ENCODE measurements at regions not wholly inside any gene's neighbourhood (a gene's known extent, or its start where the extent isn't known, plus 50 kb on each side); places are given as distances from the start of the nearest gene placed in this dataset.
"Not testable (repeated sequence)": the region's sequence is repeated elsewhere in the genome, so short reads cannot be mapped to it uniquely, and the experiment has no call there.

DNA sequence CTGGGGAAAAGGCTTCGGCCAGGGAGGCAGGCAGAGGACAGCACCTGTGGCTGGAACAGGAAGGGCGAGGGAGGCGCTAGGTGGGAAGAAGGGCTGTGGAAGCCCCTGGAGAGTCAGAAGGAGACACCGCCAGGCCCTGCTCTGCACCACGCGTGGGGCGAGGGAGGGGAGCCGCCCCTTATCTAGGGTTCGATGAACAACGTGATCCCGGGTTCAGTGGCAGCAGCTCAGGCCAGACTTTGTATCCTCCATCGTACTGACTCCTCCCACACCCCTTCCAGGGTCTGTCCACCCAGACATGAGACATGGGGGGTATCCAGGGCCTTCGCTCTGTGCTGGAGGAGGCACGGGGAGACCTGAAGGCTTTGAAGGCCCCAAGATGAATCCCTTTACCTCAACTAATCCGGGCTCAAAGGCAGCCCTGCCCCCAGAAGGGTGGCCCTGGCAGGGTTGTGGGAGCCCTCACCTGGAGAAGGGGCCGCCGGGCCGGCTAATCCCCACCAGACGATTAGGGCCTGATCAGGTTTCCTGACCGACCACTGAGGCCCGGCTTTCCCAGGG lies 110.8 kb downstream of the PDGFA start:
- no peak overlapping the region for H3K27ac Mint-ChIP-seq
- no peaks in the 10 kb centered on the region for H3K36me3 Mint-ChIP-seq (ENCODE audit: insufficient read depth)
- H3K4me1 Mint-ChIP-seq (ENCODE audit: low read depth) = peaks cover 14% of the 10 kb centered on the region
- TF ChIP-seq, protein P1, sequence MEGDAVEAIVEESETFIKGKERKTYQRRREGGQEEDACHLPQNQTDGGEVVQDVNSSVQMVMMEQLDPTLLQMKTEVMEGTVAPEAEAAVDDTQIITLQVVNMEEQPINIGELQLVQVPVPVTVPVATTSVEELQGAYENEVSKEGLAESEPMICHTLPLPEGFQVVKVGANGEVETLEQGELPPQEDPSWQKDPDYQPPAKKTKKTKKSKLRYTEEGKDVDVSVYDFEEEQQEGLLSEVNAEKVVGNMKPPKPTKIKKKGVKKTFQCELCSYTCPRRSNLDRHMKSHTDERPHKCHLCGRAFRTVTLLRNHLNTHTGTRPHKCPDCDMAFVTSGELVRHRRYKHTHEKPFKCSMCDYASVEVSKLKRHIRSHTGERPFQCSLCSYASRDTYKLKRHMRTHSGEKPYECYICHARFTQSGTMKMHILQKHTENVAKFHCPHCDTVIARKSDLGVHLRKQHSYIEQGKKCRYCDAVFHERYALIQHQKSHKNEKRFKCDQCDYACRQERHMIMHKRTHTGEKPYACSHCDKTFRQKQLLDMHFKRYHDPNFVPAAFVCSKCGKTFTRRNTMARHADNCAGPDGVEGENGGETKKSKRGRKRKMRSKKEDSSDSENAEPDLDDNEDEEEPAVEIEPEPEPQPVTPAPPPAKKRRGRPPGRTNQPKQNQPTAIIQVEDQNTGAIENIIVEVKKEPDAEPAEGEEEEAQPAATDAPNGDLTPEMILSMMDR (IDR thresholded peaks at IDR 0.05; ENCODE audit: unreplicated experiment) = no peak
- DNase-seq (ENCODE audit: low spot score, unreplicated experiment) = no peak
- no peaks in the 10 kb centered on the region for H3K9me3 Mint-ChIP-seq (ENCODE audit: low read depth)
- no peak overlapping the region for H3K4me3 Mint-ChIP-seq (ENCODE audit: low read depth)
- H3K27me3 Mint-ChIP-seq = peaks cover 25% of the 10 kb centered on the region

DNA sequence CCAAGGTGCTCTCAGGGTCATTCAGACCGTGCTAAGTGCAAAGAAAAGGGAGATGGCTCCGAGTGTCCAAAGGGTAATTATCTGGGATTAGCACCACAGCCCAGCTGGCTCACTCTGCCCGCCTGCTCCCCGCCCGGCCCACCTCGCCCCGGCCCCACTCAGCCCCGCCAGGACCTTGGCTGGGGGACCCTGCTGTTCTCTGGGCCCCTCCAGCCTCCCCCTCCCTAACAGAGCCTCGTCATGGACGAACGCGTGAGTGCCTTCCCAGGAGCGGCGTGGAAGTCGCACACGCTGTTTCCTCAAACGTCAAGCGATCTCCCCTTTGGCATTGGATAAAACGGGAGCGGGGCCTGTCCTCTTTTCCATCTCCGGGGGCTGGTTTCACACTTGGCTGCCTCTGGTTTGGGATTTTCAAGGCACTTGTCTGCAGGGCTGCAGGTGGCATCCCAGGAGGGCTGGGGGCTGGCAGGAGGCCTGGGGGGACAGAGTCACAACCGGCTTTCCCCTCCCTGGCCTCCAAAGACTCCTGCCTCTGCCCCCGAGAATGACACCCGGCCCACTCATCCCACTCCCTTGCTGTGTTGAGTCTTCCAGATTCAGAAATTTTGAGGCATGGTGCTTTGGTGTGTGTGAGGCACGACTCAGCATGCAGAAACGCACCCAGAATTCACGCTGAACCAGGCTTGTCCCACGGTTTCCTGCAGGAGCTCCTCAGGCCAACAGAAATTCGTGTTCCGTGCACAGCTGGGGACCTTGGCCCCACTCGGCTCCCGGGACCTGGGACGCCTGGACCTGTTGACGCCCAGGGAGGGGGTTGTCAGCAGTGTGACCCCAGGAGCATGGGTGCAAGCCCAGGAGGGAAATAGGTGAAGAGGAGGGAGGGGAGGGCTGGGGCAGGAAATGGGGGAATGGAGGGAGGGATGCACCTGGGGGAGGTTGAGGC lies 110.0 kb downstream of the PDGFA start:
- no peak overlapping the region for H3K4me3 Mint-ChIP-seq (ENCODE audit: low read depth)
- no peak for DNase-seq (ENCODE audit: low spot score, unreplicated experiment)
- peaks cover 14% of the 10 kb centered on the region for H3K4me1 Mint-ChIP-seq (ENCODE audit: low read depth)
- no peaks in the 10 kb centered on the region for H3K9me3 Mint-ChIP-seq (ENCODE audit: low read depth)
- H3K27me3 Mint-ChIP-seq = peaks cover 22% of the 10 kb centered on the region
- H3K36me3 Mint-ChIP-seq (ENCODE audit: insufficient read depth) = no peaks in the 10 kb centered on the region
- TF ChIP-seq, protein P1 (IDR thresholded peaks at IDR 0.05; ENCODE audit: unreplicated experiment) = no peak
- no peak overlapping the region for H3K27ac Mint-ChIP-seq

DNA sequence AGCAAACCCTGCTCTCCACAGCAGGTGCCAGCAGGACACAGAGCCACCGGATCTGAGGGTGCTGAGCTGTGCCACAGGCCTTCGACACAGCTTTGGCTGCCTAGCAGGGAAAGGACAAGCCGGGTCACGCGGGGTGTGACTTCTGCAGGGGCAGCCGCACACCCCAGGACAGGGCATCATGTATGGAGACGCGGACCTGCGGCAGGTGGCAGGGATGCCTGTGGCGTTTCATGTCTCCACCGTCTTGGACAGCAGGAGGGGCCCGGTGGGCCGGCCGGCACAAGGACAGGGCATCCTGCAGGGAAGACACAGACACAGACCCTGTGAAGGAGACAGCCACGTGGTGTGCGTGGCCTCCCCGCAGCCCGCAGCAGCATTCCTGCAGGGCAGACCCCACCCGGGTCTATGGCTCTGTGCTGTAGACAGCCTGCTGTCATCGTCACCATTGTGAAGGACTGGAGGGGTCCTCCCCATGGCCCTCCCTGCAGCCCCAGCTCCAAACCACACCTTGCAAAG lies 109.2 kb downstream of the PDGFA start:
- TF ChIP-seq, protein P1 (IDR thresholded peaks at IDR 0.05; ENCODE audit: unreplicated experiment) = no peak
- DNase-seq (ENCODE audit: low spot score, unreplicated experiment) = no peak
- H3K4me3 Mint-ChIP-seq (ENCODE audit: low read depth) = no peak overlapping the region
- peaks cover 13% of the 10 kb centered on the region for H3K4me1 Mint-ChIP-seq (ENCODE audit: low read depth)
- H3K36me3 Mint-ChIP-seq (ENCODE audit: insufficient read depth) = no peaks in the 10 kb centered on the region
- peaks cover 21% of the 10 kb centered on the region for H3K27me3 Mint-ChIP-seq
- H3K9me3 Mint-ChIP-seq (ENCODE audit: low read depth) = no peaks in the 10 kb centered on the region
- H3K27ac Mint-ChIP-seq = no peak overlapping the region

DNA sequence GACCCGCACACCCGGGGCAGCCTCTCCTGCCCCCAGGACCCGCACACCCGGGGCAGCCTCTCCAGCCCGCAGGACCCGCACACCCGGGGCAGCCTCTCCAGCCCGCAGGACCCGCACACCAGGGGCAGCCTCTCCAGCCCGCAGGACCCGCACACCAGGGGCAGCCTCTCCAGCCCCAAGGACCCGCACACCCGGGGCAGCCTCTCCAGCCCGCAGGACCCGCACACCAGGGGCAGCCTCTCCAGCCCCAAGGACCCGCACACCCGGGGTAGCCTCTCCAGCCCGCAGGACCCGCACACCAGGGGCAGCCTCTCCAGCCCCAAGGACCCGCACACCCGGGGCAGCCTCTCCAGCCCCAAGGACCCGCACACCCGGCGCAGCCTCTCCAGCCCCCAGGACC lies 108.5 kb downstream of the PDGFA start:
- H3K4me3 Mint-ChIP-seq (ENCODE audit: low read depth); H3K4me1 Mint-ChIP-seq (ENCODE audit: low read depth); H3K27ac Mint-ChIP-seq; H3K9me3 Mint-ChIP-seq (ENCODE audit: low read depth); DNase-seq (ENCODE audit: low spot score, unreplicated experiment); H3K36me3 Mint-ChIP-seq (ENCODE audit: insufficient read depth): not testable (repeated sequence)
- peaks cover 21% of the 10 kb centered on the region for H3K27me3 Mint-ChIP-seq

DNA sequence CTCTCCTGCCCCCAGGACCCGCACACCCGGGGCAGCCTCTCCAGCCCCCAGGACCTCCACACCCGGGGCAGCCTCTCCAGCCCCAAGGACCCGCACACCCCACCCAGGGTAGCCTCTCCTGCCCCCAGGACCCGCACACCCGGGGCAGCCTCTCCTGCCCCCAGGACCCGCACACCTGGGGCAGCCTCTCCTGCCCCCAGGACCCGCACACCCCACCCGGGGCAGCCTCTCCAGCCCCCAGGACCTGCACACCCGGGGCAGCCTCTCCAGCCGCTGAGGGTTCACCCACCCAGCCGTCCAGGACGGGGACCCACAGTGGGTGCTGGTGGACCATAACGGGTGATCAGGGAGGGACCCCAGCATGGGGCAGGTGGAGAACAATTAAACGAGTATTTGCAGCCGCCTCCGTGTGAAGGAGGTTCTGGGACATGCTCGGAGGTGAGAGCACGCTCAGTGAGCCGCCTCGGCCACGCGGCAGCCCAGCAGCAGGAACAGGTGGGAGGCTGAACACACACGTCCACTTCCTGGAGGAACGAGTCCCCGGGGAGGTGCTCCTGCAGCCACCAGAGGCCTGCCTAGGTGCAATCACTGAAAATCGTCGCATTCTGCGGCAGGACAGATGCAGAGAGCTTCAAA lies 107.9 kb downstream of the PDGFA start:
- Mint-ChIP-seq H3K27me3 (peaks cover 18% of the 10 kb centered on the region), H3K4me3 (ENCODE audit: low read depth) (no peak overlapping the region)

More for the DNA sequence above, 107.9 kb downstream of the PDGFA start:
- H3K4me1 Mint-ChIP-seq (ENCODE audit: low read depth) = peaks cover 3% of the 10 kb centered on the region
- no peak overlapping the region for H3K27ac Mint-ChIP-seq
- TF ChIP-seq, protein P1 (IDR thresholded peaks at IDR 0.05; ENCODE audit: unreplicated experiment) = no peak
- no peaks in the 10 kb centered on the region for H3K36me3 Mint-ChIP-seq (ENCODE audit: insufficient read depth)
- H3K9me3 Mint-ChIP-seq (ENCODE audit: low read depth) = no peaks in the 10 kb centered on the region
- no peak for DNase-seq (ENCODE audit: low spot score, unreplicated experiment)

Data from progenitor cell of endocrine pancreas (in vitro differentiated cells).